SK-N-SH (cell line): ENCODE measurements at regions not wholly inside any gene's neighbourhood (a gene's known extent, or its start where the extent isn't known, plus 50 kb on each side); places are given as distances from the start of the nearest gene placed in this dataset.

Experiments
- EP300 ChIP-seq, 2 experiments: IDR thresholded peaks; 2 replicates each; pipeline versions ENCODE4 v1.4.0 to v1.6.1; 2012; ENCODE audit warnings: borderline replicate concordance in 1 of 2, low read depth in 1 of 2, low read length in 1 of 2
- EZH2phosphoT487 ChIP-seq: fragments of 200-600 bp; sonication (generic); IDR thresholded peaks from 2 replicates; pipeline ENCODE4 v1.6.1; 2017; ENCODE audit warnings: low read depth, mixed run types, mild to moderate bottlenecking, antibody characterized with exemption, moderate library complexity, borderline replicate concordance
- JUND ChIP-seq: IDR thresholded peaks from 2 replicates; pipeline ENCODE4 v1.4.0; 2012
- RAD21 ChIP-seq: IDR thresholded peaks from 2 replicates; pipeline ENCODE4 v1.6.1; 2012; ENCODE audit warnings: mild to moderate bottlenecking, low read length
- TAF1 ChIP-seq: IDR thresholded peaks from 2 replicates; pipeline ENCODE4 v1.6.1; 2012; ENCODE audit warnings: low read depth, mild to moderate bottlenecking, low read length, moderate library complexity, borderline replicate concordance
- YY1 ChIP-seq: IDR thresholded peaks from 2 replicates; pipeline ENCODE4 v1.4.0; 2012; ENCODE audit warnings: low read depth, mild to moderate bottlenecking
- TF ChIP-seq, protein P1 (sequence below): fragments of 200-600 bp; sonication (generic); IDR thresholded peaks from 2 replicates; pipeline ENCODE4 v1.6.1; 2017; ENCODE audit warnings: antibody characterized with exemption, mild to moderate bottlenecking, moderate library complexity
- TF ChIP-seq, protein P2 (sequence below): IDR thresholded peaks from 2 replicates; pipeline ENCODE4 v1.4.0; 2012; ENCODE audit warnings: low read depth
- TF ChIP-seq, protein P3 (sequence below): IDR thresholded peaks from 2 replicates; pipeline ENCODE4 v1.6.1; 2012; ENCODE audit warnings: mild to moderate bottlenecking, low read depth, low read length, moderate library complexity
- TF ChIP-seq, protein P4 (sequence below): IDR thresholded peaks from 2 replicates; pipeline ENCODE4 v1.4.0; 2012; ENCODE audit warnings: low read depth, borderline replicate concordance
- TF ChIP-seq, protein P5 (sequence below): IDR thresholded peaks from 2 replicates; pipeline ENCODE4; 2012
- TF ChIP-seq, protein P6 (sequence below): IDR thresholded peaks from 2 replicates; pipeline ENCODE4 v1.4.0; 2012; ENCODE audit warnings: low read depth, borderline replicate concordance

DNA sequence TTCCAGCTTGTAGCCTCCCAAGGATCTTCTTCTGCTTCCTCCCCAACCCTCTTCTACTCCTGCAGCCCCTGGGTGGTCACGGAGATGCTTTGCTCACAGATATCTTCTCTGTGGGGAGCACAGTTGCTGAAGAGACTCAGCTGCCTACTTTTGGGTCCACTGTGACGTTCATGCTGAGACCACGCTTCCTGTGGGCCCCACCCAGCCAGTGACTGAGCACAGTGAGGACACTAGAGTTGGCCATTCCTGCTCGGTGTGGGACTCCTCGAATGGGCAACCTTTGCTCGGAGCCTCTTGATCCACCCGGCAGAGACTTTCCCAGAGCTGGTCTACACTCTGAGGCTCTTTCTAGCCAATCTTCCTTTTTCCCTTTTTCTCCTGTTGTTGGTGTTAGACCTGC lies 73.9 kb downstream of the ADRA2A start:
- TF ChIP-seq, protein P1, sequence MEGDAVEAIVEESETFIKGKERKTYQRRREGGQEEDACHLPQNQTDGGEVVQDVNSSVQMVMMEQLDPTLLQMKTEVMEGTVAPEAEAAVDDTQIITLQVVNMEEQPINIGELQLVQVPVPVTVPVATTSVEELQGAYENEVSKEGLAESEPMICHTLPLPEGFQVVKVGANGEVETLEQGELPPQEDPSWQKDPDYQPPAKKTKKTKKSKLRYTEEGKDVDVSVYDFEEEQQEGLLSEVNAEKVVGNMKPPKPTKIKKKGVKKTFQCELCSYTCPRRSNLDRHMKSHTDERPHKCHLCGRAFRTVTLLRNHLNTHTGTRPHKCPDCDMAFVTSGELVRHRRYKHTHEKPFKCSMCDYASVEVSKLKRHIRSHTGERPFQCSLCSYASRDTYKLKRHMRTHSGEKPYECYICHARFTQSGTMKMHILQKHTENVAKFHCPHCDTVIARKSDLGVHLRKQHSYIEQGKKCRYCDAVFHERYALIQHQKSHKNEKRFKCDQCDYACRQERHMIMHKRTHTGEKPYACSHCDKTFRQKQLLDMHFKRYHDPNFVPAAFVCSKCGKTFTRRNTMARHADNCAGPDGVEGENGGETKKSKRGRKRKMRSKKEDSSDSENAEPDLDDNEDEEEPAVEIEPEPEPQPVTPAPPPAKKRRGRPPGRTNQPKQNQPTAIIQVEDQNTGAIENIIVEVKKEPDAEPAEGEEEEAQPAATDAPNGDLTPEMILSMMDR: no peak
- TF ChIP-seq, protein P2, sequence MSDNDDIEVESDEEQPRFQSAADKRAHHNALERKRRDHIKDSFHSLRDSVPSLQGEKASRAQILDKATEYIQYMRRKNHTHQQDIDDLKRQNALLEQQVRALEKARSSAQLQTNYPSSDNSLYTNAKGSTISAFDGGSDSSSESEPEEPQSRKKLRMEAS: no peak
- TF ChIP-seq RAD21 (no peak), YY1 (no peak), EZH2phosphoT487 (no peak), TAF1 (no peak), JUND (no peak), EP300 (IDR thresholded peaks at IDR 0.05; ENCODE audit: borderline replicate concordance in 1 of 2, low read depth in 1 of 2, low read length in 1 of 2) (no peak)
- TF ChIP-seq, protein P3, sequence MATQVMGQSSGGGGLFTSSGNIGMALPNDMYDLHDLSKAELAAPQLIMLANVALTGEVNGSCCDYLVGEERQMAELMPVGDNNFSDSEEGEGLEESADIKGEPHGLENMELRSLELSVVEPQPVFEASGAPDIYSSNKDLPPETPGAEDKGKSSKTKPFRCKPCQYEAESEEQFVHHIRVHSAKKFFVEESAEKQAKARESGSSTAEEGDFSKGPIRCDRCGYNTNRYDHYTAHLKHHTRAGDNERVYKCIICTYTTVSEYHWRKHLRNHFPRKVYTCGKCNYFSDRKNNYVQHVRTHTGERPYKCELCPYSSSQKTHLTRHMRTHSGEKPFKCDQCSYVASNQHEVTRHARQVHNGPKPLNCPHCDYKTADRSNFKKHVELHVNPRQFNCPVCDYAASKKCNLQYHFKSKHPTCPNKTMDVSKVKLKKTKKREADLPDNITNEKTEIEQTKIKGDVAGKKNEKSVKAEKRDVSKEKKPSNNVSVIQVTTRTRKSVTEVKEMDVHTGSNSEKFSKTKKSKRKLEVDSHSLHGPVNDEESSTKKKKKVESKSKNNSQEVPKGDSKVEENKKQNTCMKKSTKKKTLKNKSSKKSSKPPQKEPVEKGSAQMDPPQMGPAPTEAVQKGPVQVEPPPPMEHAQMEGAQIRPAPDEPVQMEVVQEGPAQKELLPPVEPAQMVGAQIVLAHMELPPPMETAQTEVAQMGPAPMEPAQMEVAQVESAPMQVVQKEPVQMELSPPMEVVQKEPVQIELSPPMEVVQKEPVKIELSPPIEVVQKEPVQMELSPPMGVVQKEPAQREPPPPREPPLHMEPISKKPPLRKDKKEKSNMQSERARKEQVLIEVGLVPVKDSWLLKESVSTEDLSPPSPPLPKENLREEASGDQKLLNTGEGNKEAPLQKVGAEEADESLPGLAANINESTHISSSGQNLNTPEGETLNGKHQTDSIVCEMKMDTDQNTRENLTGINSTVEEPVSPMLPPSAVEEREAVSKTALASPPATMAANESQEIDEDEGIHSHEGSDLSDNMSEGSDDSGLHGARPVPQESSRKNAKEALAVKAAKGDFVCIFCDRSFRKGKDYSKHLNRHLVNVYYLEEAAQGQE: no peak
- TF ChIP-seq, protein P4, sequence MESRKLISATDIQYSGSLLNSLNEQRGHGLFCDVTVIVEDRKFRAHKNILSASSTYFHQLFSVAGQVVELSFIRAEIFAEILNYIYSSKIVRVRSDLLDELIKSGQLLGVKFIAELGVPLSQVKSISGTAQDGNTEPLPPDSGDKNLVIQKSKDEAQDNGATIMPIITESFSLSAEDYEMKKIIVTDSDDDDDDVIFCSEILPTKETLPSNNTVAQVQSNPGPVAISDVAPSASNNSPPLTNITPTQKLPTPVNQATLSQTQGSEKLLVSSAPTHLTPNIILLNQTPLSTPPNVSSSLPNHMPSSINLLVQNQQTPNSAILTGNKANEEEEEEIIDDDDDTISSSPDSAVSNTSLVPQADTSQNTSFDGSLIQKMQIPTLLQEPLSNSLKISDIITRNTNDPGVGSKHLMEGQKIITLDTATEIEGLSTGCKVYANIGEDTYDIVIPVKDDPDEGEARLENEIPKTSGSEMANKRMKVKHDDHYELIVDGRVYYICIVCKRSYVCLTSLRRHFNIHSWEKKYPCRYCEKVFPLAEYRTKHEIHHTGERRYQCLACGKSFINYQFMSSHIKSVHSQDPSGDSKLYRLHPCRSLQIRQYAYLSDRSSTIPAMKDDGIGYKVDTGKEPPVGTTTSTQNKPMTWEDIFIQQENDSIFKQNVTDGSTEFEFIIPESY: no peak
- TF ChIP-seq, protein P5, sequence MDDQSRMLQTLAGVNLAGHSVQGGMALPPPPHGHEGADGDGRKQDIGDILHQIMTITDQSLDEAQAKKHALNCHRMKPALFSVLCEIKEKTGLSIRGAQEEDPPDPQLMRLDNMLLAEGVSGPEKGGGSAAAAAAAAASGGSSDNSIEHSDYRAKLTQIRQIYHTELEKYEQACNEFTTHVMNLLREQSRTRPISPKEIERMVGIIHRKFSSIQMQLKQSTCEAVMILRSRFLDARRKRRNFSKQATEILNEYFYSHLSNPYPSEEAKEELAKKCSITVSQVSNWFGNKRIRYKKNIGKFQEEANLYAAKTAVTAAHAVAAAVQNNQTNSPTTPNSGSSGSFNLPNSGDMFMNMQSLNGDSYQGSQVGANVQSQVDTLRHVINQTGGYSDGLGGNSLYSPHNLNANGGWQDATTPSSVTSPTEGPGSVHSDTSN: no peak
- TF ChIP-seq, protein P6, sequence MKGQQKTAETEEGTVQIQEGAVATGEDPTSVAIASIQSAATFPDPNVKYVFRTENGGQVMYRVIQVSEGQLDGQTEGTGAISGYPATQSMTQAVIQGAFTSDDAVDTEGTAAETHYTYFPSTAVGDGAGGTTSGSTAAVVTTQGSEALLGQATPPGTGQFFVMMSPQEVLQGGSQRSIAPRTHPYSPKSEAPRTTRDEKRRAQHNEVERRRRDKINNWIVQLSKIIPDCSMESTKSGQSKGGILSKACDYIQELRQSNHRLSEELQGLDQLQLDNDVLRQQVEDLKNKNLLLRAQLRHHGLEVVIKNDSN: no peak
